Activated T-cell treated with anti-CD3 and anti-CD28 coated beads for 48 hours (primary cell): ENCODE measurements at regions not wholly inside any gene's neighbourhood (a gene's known extent, or its start where the extent isn't known, plus 50 kb on each side); places are given as distances from the start of the nearest gene placed in this dataset.

Experiments
- DNase-seq: peaks from one replicate; pipeline ENCODE4 v3.0.0-alpha.2; 2020; ENCODE audit warnings: low read depth

DNA sequence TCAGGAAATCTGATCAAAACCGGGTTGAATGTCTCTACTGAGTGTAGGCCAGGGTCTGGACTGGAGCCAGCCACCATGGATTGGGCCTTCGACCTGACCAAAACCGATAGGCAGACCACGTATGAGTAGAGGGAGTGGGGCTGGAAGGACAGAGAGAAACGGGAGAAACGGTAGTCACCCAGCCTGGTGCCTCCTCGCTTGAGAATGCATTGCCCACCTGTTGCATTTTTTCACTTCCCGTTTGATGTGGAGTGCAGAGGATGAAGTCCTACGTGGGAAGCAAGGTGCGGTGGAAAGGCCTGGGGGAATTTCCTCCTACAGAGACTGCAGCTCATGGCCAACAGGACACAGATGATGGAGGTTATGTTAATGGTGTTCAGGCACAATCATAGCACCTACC lies 53.9 kb upstream of the ECI2 start:
- no peak for DNase-seq

DNA sequence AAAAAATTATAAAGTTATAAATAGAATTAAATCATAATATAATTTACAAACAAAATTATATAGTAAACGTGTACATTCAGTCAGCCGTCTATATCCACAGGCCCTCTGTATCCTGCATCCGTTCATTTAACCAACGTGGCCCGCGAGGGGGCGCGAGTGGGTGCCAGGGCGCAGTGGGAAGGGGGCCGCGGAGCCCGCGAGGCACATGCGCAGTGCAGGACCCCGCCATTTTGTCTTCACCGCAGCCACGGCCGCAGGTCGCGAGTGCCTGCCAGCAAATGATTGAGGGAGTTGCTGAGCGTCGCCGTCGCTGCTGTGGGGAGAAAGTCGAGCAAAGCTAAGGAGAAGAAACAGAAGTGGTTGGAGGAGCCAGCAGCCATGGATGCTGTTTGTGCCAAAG lies 53.4 kb upstream of the ECI2 start:
- no peak for DNase-seq

DNA sequence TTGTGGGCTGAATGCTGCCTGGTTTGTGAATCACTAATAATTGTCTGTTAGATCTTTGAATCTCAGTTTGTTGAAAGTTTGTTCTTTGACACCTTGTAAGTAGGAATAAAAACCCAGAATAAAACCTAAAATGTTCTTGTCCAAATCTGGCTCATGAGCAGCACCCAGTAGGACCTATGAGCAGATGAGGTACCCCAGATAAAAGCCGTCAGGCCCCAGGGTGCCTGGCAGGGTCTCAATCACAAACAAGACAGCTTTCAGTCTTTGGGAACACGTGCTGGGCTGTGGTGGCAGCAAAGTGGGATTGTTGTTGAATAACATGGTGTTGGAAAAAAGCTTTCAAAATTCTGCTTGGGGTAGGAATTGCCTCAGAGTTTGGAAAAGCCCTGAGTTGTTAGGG lies 52.1 kb upstream of the ECI2 start:
- no peak for DNase-seq

DNA sequence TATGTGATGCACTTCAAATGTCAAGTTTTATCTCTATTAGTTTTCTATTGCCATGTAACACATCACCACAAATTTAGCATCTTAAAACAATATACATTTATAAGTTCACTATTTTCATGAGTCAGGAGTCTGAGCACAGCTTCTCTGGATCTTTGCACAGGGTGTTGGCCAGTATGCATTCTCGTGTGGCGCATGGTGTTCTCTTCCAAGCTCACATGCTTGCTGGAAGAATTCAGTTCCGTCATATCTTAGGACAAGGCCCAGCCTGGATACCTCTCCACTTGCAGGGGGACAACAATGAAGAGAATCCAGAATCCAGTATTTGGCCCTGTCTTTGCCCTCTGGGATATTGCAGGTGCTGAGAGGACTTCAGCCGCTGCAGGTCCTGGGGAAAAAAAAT lies 51.0 kb upstream of the ECI2 start:
- DNase-seq: no peak

DNA sequence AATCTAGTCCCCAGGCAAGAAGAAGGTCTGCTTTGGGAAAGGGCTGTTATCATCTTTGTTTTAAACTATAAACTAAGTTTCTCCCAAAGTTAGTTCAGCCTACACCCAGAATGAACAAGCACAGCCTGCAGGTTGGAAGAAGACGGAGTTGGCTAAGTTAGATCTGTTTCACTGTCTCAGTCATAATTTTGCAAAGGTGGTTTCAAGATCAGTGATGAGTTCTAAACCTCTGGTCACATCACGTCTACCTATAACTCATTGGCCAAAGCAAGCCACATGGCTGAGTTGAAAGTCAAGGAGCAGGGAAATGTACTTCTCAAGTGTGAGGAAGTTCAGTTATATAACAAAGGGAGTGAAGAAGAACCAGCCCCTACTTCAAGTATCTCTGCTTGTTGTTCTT lies 50.5 kb upstream of the ECI2 start:
- no peak for DNase-seq

DNA sequence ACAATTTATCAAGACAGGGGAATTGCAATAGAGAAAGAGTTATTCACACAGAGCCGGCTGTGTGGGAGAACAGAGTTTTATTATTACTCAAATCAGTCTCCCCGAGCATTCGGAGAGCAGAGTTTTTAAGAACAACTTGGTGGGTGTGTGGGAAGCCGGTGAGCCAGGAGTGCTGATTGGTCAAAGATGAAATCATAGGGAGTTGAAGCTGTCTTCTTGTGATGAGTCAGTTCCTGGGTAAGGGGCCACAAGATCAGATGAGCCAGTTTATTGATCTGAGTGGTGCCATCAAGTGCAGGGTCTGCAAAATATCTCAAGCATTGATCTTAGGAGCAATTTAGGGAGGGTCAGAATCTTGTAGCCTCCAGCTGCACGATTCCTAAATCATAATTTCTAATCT lies 50.0 kb upstream of the ECI2 start:
- DNase-seq: peak; percentile 46
